ENCODE measurements at regions not wholly inside any gene's neighbourhood (a gene's known extent, or its start where the extent isn't known, plus 50 kb on each side); places are given as distances from the start of the nearest gene placed in this dataset.

GRCh38 chr20:33915726-33916331 is 77.9 kb upstream of the RALY start:
- Histone ChIP-seq H3K9me3 (ENCODE audit: control insufficient read depth in 4 of 4, low read length in 3 of 4) (no peaks in the 10 kb centered on the region), H3K27ac (ENCODE audit: low read depth in 1 of 2, low read length in 2 of 2) (no peak overlapping the region), H3K36me3 (ENCODE audit: control insufficient read depth in 4 of 4, insufficient read depth in 3 of 4, low read depth in 1 of 4, low read length in 3 of 4) (no peaks in the 10 kb centered on the region), H3K4me1 (ENCODE audit: control insufficient read depth in 4 of 4, insufficient read depth in 4 of 4, low read length in 3 of 4) (no peaks in the 10 kb centered on the region), H3K9ac (ENCODE audit: low read depth in 1 of 2, low read length in 2 of 2) (no peak overlapping the region), H3K27me3 (ENCODE audit: control insufficient read depth in 4 of 4, insufficient read depth in 4 of 4, low read length in 3 of 4) (no peaks in the 10 kb centered on the region), H3K4me3 (ENCODE audit: low read depth in 1 of 3, low read length in 3 of 3) (no peak overlapping the region)
- TF ChIP-seq ATF3 (IDR thresholded peaks at IDR 0.05) = no peak
- TF ChIP-seq NR2F2 (IDR thresholded peaks at IDR 0.05) = no peak
- no peak for TF ChIP-seq SP1 (IDR thresholded peaks at IDR 0.05)
- peak; percentile 69 for TF ChIP-seq CTCF (IDR thresholded peaks at IDR 0.05; ENCODE audit: low read depth, low read length, missing input control)
- TF ChIP-seq FOXA2 (IDR thresholded peaks at IDR 0.05) = no peak
- TF ChIP-seq RXRA (IDR thresholded peaks at IDR 0.05) = no peak
- TF ChIP-seq HNF4A (conservative IDR thresholded peaks at IDR 0.05) = no peak
- TF ChIP-seq ZBTB33 (IDR thresholded peaks at IDR 0.05) = no peak
- TF ChIP-seq JUND (IDR thresholded peaks at IDR 0.05) = no peak
- TF ChIP-seq REST (IDR thresholded peaks at IDR 0.05) = no peak
- peak; percentile 71 to 85 for TF ChIP-seq RAD21 (IDR thresholded peaks at IDR 0.05)
- 79% methylated on average over 6 of the region's 6 CpGs for WGBS
- DNase-seq (ENCODE audit: low spot score) = peak; percentile 67

GRCh38 chr20:33916768-33917167 is 76.9 kb upstream of the RALY start:
- Histone ChIP-seq H3K4me1 (ENCODE audit: control insufficient read depth in 4 of 4, insufficient read depth in 4 of 4, low read length in 3 of 4) (no peaks in the 10 kb centered on the region), H3K36me3 (ENCODE audit: control insufficient read depth in 4 of 4, insufficient read depth in 3 of 4, low read depth in 1 of 4, low read length in 3 of 4) (no peaks in the 10 kb centered on the region), H3K4me3 (ENCODE audit: low read depth in 1 of 3, low read length in 3 of 3) (no peak overlapping the region), H3K27ac (ENCODE audit: low read depth in 1 of 2, low read length in 2 of 2) (no peak overlapping the region), H3K9ac (ENCODE audit: low read depth in 1 of 2, low read length in 2 of 2) (no peak overlapping the region), H3K9me3 (ENCODE audit: control insufficient read depth in 4 of 4, low read length in 3 of 4) (no peaks in the 10 kb centered on the region), H3K27me3 (ENCODE audit: control insufficient read depth in 4 of 4, insufficient read depth in 4 of 4, low read length in 3 of 4) (no peaks in the 10 kb centered on the region)
- WGBS = 90% methylated on average over 2 of the region's 2 CpGs
- no peak for DNase-seq (ENCODE audit: low spot score)
- no peak for TF ChIP-seq YY1 (IDR thresholded peaks at IDR 0.05)
- TF ChIP-seq REST (IDR thresholded peaks at IDR 0.05) = no peak
- TF ChIP-seq CTCF (IDR thresholded peaks at IDR 0.05; ENCODE audit: low read depth, low read length, missing input control) = no peak
- no peak for TF ChIP-seq HNF4A (conservative IDR thresholded peaks at IDR 0.05)
- no peak for TF ChIP-seq TAF1 (conservative IDR thresholded peaks at IDR 0.05)
- no peak for TF ChIP-seq FOXA1 (IDR thresholded peaks at IDR 0.05)
- TF ChIP-seq SP1 (IDR thresholded peaks at IDR 0.05) = no peak
- TF ChIP-seq ATF3 (IDR thresholded peaks at IDR 0.05) = no peak
- TF ChIP-seq HNF4G (IDR thresholded peaks at IDR 0.05) = no peak
- TF ChIP-seq JUND (IDR thresholded peaks at IDR 0.05) = no peak
- TF ChIP-seq RXRA (IDR thresholded peaks at IDR 0.05) = no peak

Measured in liver (tissue), 8 donors.